OCI-LY1 (cell line): ENCODE measurements at regions not wholly inside any gene's neighbourhood (a gene's known extent, or its start where the extent isn't known, plus 50 kb on each side); places are given as distances from the start of the nearest gene placed in this dataset.

Experiments
- H2AFZ ChIP-seq: fragments of 200-600 bp; sonication (generic), shearing (Covaris generic); 2 replicates; pipeline ENCODE4 v1.6.0; 2014; ENCODE audit warnings: antibody characterized with exemption, mild to moderate bottlenecking, low read length
- H3F3A ChIP-seq: fragments of 200-600 bp; sonication (generic), shearing (Covaris generic); 2 replicates; pipeline ENCODE4 v1.6.0; 2014; ENCODE audit warnings: mild to moderate bottlenecking, antibody characterized with exemption, low read length, moderate library complexity; ENCODE audit not compliant: insufficient read depth
- H3K27ac ChIP-seq: fragments of 200-600 bp; sonication (generic); 2 replicates; pipeline ENCODE4 v1.5.1; 2014; ENCODE audit warnings: low read length, mixed run types, mild to moderate bottlenecking, low read depth; ENCODE audit not compliant: poor library complexity, severe bottlenecking
- H3K27me3 ChIP-seq: fragments of 200-600 bp; sonication (generic); 2 replicates; pipeline ENCODE4 v1.6.0; 2014; ENCODE audit warnings: antibody characterized with exemption, mild to moderate bottlenecking, low read length, moderate library complexity; ENCODE audit not compliant: insufficient read depth
- H3K36me3 ChIP-seq: fragments of 200-600 bp; sonication (generic); 2 replicates; pipeline ENCODE4 v1.6.1; 2014; ENCODE audit warnings: mild to moderate bottlenecking, antibody characterized with exemption, low read length, moderate library complexity, mixed read lengths; ENCODE audit not compliant: insufficient read depth
- H3K4me1 ChIP-seq: fragments of 200-600 bp; sonication (generic); 2 replicates; pipeline ENCODE4 v1.5.1; 2014; ENCODE audit warnings: mild to moderate bottlenecking, low read length, moderate library complexity; ENCODE audit not compliant: insufficient read depth, severe bottlenecking
- H3K4me2 ChIP-seq: fragments of 200-600 bp; sonication (generic), shearing (Covaris generic); 2 replicates; pipeline ENCODE4 v1.6.1; 2014; ENCODE audit warnings: low read length
- H3K4me3 ChIP-seq: fragments of 200-600 bp; sonication (generic); 2 replicates; pipeline ENCODE4 v1.5.1; 2014; ENCODE audit warnings: low read length, low read depth, mild to moderate bottlenecking, mixed read lengths; ENCODE audit not compliant: poor library complexity, severe bottlenecking
- H3K79me2 ChIP-seq: fragments of 200-600 bp; shearing (Covaris generic); 2 replicates; pipeline ENCODE4 v1.6.1; 2016; ENCODE audit warnings: mixed run types, low read length, mixed read lengths; ENCODE audit not compliant: insufficient read depth
- H3K9ac ChIP-seq: fragments of 200-600 bp; sonication (generic), shearing (Covaris generic); 2 replicates; pipeline ENCODE4 v1.6.1; 2014; ENCODE audit warnings: mild to moderate bottlenecking, low read length, mixed read lengths
- H3K9me2 ChIP-seq: fragments of 200-600 bp; sonication (generic), shearing (Covaris generic); 2 replicates; pipeline ENCODE4 v1.6.1; 2014; ENCODE audit warnings: low read depth, mild to moderate bottlenecking, low read length, mixed read lengths
- H3K9me3 ChIP-seq: fragments of 200-600 bp; shearing (Covaris generic); 2 replicates; pipeline ENCODE4 v1.6.1; 2014; ENCODE audit warnings: low read length, mixed read lengths
- H4K20me1 ChIP-seq: fragments of 200-600 bp; sonication (generic), shearing (Covaris generic); 2 replicates; pipeline ENCODE4 v1.6.0; 2016; ENCODE audit warnings: mild to moderate bottlenecking, low read length; ENCODE audit not compliant: insufficient read depth
- EZH2 ChIP-seq: fragments of 200-600 bp; sonication (generic), shearing (Covaris generic); IDR thresholded peaks from 2 replicates; pipeline ENCODE4 v1.8.0; 2017; ENCODE audit warnings: borderline replicate concordance, mixed run types, mild to moderate bottlenecking, antibody characterized with exemption, low read length, moderate library complexity, mixed read lengths
- TF ChIP-seq, protein P1 (sequence below): fragments of 200-600 bp; sonication (generic), shearing (Covaris generic); IDR thresholded peaks from 2 replicates; pipeline ENCODE4 v1.5.1; 2017; ENCODE audit warnings: mild to moderate bottlenecking, antibody characterized with exemption, low read length, moderate library complexity, mixed read lengths

DNA sequence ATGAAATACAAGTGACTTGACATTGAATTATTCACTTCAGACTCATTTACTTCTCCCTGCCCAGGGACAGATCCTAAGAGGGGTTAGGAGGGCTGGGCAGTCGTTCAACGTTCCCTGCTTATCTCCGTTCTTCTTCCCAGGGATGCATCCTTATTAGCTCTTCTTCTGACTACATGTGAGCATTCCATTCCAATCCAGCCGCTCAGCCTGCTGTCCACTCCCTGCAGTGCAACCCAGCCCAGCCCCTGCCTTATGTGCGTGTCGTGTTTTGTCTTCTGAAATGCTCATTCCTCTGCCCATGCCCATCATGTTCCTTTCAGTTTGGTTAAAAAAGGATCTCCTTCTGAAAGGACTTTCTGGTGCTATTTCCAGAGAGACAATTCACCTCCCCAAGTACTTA lies 64.7 kb upstream of the PALM2AKAP2 start:
- Histone ChIP-seq H2AFZ (no peak overlapping the region), H3K27ac (no peak overlapping the region), H3K9ac (no peak overlapping the region), H3K4me2 (no peak overlapping the region), H3K36me3 (no peaks in the 10 kb centered on the region), H3K4me3 (no peak overlapping the region), H3F3A (no peaks in the 10 kb centered on the region), H3K4me1 (no peaks in the 10 kb centered on the region), H4K20me1 (no peaks in the 10 kb centered on the region), H3K27me3 (no peaks in the 10 kb centered on the region), H3K9me2 (no peaks in the 10 kb centered on the region), H3K79me2 (no peaks in the 10 kb centered on the region), H3K9me3 (no peaks in the 10 kb centered on the region)
- no peak for TF ChIP-seq EZH2
- TF ChIP-seq, protein P1, sequence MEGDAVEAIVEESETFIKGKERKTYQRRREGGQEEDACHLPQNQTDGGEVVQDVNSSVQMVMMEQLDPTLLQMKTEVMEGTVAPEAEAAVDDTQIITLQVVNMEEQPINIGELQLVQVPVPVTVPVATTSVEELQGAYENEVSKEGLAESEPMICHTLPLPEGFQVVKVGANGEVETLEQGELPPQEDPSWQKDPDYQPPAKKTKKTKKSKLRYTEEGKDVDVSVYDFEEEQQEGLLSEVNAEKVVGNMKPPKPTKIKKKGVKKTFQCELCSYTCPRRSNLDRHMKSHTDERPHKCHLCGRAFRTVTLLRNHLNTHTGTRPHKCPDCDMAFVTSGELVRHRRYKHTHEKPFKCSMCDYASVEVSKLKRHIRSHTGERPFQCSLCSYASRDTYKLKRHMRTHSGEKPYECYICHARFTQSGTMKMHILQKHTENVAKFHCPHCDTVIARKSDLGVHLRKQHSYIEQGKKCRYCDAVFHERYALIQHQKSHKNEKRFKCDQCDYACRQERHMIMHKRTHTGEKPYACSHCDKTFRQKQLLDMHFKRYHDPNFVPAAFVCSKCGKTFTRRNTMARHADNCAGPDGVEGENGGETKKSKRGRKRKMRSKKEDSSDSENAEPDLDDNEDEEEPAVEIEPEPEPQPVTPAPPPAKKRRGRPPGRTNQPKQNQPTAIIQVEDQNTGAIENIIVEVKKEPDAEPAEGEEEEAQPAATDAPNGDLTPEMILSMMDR: no peak

DNA sequence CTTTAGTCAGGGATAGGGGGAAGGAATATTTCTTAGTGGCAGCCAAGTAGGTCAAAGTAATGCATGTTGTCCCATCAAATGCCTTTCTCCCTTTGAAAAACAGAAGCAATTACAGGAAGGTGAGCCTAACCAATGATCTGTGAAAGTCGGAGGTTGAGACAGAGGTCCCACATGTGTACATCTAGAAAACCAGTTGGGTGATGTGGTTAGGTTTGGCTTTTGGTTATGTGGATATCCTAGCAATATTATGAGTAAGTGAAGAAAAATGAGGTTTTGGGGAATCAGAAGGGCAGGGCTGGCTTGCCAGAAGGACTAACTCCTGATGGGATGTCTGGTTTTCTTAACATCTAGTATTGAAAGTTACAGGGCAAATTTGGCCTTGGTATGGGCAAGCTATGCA lies 63.4 kb upstream of the PALM2AKAP2 start:
- no peaks in the 10 kb centered on the region for H3K27me3 ChIP-seq
- H3K4me2 ChIP-seq: no peak overlapping the region
- no peaks in the 10 kb centered on the region for H4K20me1 ChIP-seq
- H3K9ac ChIP-seq: no peak overlapping the region
- H3F3A ChIP-seq: no peaks in the 10 kb centered on the region
- H3K27ac ChIP-seq: no peak overlapping the region
- TF ChIP-seq EZH2: no peak
- TF ChIP-seq, protein P1: no peak
- H3K79me2 ChIP-seq: no peaks in the 10 kb centered on the region
- no peaks in the 10 kb centered on the region for H3K9me3 ChIP-seq
- no peak overlapping the region for H2AFZ ChIP-seq
- H3K4me3 ChIP-seq: no peak overlapping the region
- no peaks in the 10 kb centered on the region for H3K36me3 ChIP-seq
- H3K9me2 ChIP-seq: no peaks in the 10 kb centered on the region
- H3K4me1 ChIP-seq: no peaks in the 10 kb centered on the region

DNA sequence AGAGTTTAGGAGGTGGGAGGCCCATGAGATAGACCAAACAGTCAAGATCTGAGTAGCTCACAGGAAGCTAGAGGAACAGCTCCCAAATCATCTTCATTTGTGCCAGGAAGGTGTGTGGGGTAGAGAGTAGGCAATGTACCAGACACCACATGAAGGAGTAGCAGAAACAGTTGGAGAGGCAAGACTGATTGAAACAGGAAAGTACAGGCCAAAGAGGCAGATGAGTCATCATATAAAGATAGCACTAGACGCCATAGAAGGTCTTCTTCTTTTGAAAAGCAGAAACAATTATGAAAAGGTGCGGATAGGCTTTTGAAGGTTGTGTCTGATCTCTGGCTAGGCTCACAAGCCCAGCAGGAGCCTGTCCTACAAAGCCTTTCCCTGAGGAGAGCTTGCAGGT lies 62.7 kb upstream of the PALM2AKAP2 start:
- Histone ChIP-seq H3K27me3 (no peaks in the 10 kb centered on the region), H2AFZ (no peak overlapping the region), H3K9me2 (no peaks in the 10 kb centered on the region), H3K4me3 (no peak overlapping the region), H4K20me1 (no peaks in the 10 kb centered on the region), H3K79me2 (no peaks in the 10 kb centered on the region), H3K9ac (no peak overlapping the region), H3F3A (no peaks in the 10 kb centered on the region), H3K9me3 (no peaks in the 10 kb centered on the region), H3K4me1 (no peaks in the 10 kb centered on the region), H3K27ac (no peak overlapping the region), H3K36me3 (no peaks in the 10 kb centered on the region), H3K4me2 (no peak overlapping the region)
- TF ChIP-seq EZH2: no peak
- TF ChIP-seq, protein P1: no peak
